B cell (primary cell): ENCODE measurements at regions not wholly inside any gene's neighbourhood (a gene's known extent, or its start where the extent isn't known, plus 50 kb on each side); places are given as distances from the start of the nearest gene placed in this dataset.
A peak's percentile ranks its signal among the peaks of the same experiment; 100 is the strongest.
"Not testable (repeated sequence)": the region's sequence is repeated elsewhere in the genome, so short reads cannot be mapped to it uniquely, and the experiment has no call there.

Experiments used
- ATAC-seq: fragments of 200-7000 bp; cut with Tn5 transposase; one replicate; pipeline ENCODE4 v1.10.0; 2021; ENCODE audit warnings: low read depth, mild to moderate bottlenecking, moderate number of reproducible peaks, moderate library complexity
- CTCF ChIA-PET: fragments of 350-600 bp; sonication (Branson Sonifier 250); formaldehyde crosslinking; loops from one replicate; lab custom pipeline; 2021; ENCODE audit warnings: antibody characterized with exemption, inconsistent platforms; lab: Charles Lee
- POLR2A ChIA-PET: fragments of 350-600 bp; sonication (Branson Sonifier 250); formaldehyde crosslinking; loops from one replicate; lab custom pipeline; 2021; ENCODE audit warnings: antibody characterized with exemption; lab: Charles Lee
- DNase-seq: peaks from one replicate; pipeline ENCODE4 v3.0.0; 2013
- H2AFZ ChIP-seq: 2 replicates; pipeline ENCODE4 v1.6.1; 2012; ENCODE audit warnings: mild to moderate bottlenecking, low read depth, low read length; ENCODE audit not compliant: insufficient read depth, poor library complexity, severe bottlenecking
- H3K27ac ChIP-seq, 2 donors: 1 replicate in 1 of 2; 2 replicates in 1 of 2; pipeline ENCODE4 v1.5.1; 2012 to 2013; ENCODE audit warnings: low read length in 2 of 2, mild to moderate bottlenecking in 2 of 2, moderate library complexity in 1 of 2
- H3K27me3 ChIP-seq, 4 experiments: fragments of 200-600 bp in 1 of 4; sonication (generic) in 1 of 4; replicated peaks in 1 of 4; 1 replicate in 2 of 4; 2 replicates in 2 of 4; pipeline versions ENCODE4 v1.6.1 to v1.7.0; 2013 to 2016; ENCODE audit warnings: low read length in 3 of 4, mild to moderate bottlenecking in 2 of 4, mixed read lengths in 1 of 4, moderate library complexity in 1 of 4; ENCODE audit not compliant: insufficient read depth in 4 of 4, control insufficient read depth in 3 of 4; ENCODE audit errors: control extremely low read depth in 1 of 4
- H3K36me3 ChIP-seq, 2 experiments: replicated peaks in 1 of 2; 1 replicate in 1 of 2; 2 replicates in 1 of 2; pipeline versions ENCODE4 v1.6.1 to v1.7.1; 2013; ENCODE audit warnings: low read length in 1 of 2; ENCODE audit not compliant: insufficient read depth in 2 of 2, control insufficient read depth in 1 of 2; ENCODE audit errors: control extremely low read depth in 1 of 2, extremely low read depth in 1 of 2
- H3K4me1 ChIP-seq, 2 donors: fragments of 200-600 bp in 1 of 2; sonication (generic) in 1 of 2; 1 replicate in 1 of 2; 2 replicates in 1 of 2; pipeline versions ENCODE4 v1.5.1 to v1.6.1; 2013 to 2017; ENCODE audit warnings: low read length in 2 of 2; ENCODE audit not compliant: control insufficient read depth in 2 of 2, insufficient read depth in 2 of 2
- H3K4me2 ChIP-seq: replicated peaks from 2 replicates; pipeline ENCODE3; 2012; ENCODE audit warnings: mild to moderate bottlenecking, low read depth, low read length; ENCODE audit not compliant: poor library complexity, severe bottlenecking
- H3K4me3 ChIP-seq, 5 experiments: fragments of 200-600 bp in 1 of 5; sonication (generic) in 1 of 5; 1 replicate in 3 of 5; 2 replicates in 2 of 5; pipeline versions ENCODE4 v1.5.1 to v1.7.0; 2011 to 2016; ENCODE audit warnings: low read length in 4 of 5, mild to moderate bottlenecking in 4 of 5, low read depth in 2 of 5, control low read depth in 1 of 5, moderate library complexity in 1 of 5; ENCODE audit not compliant: insufficient read depth in 1 of 5; ENCODE audit errors: control extremely low read depth in 1 of 5, extremely low read depth in 1 of 5
- H3K79me2 ChIP-seq: fragments of 200-600 bp; sonication (generic); one replicate; pipeline ENCODE4 v1.6.0; 2016; ENCODE audit warnings: low read length; ENCODE audit not compliant: control insufficient read depth, insufficient read depth
- H3K9ac ChIP-seq: fragments of 200-600 bp; sonication (generic); 2 replicates; pipeline ENCODE4 v1.6.1; 2017; ENCODE audit warnings: mild to moderate bottlenecking, low read length, moderate library complexity
- H3K9me3 ChIP-seq, 3 donors: one replicate each; pipeline versions ENCODE4 v1.6.1 to v1.7.1; 2013; ENCODE audit warnings: low read length in 2 of 3; ENCODE audit not compliant: control insufficient read depth in 2 of 3, insufficient read depth in 1 of 3; ENCODE audit errors: control extremely low read depth in 1 of 3
- H4K20me1 ChIP-seq: 2 replicates; pipeline ENCODE4 v1.6.0; 2012; ENCODE audit warnings: mild to moderate bottlenecking, low read length; ENCODE audit not compliant: insufficient read depth, control insufficient read depth, poor library complexity, severe bottlenecking
- H3K27ac Mint-ChIP-seq: one replicate; pipeline ENCODE4 v1.8.0; 2021; ENCODE audit warnings: mixed read lengths
- H3K27me3 Mint-ChIP-seq: one replicate; pipeline ENCODE4 v1.8.0; 2021; ENCODE audit warnings: mixed read lengths
- H3K4me1 Mint-ChIP-seq: one replicate; pipeline ENCODE4 v1.8.0; 2021; ENCODE audit warnings: mixed read lengths
- H3K4me3 Mint-ChIP-seq: one replicate; pipeline ENCODE4 v1.8.0; 2021; ENCODE audit warnings: mixed read lengths
- H3K9me3 Mint-ChIP-seq: one replicate; pipeline ENCODE4 v1.8.0; 2022; ENCODE audit warnings: mixed read lengths; ENCODE audit not compliant: insufficient read depth
- WGBS: methylation state at CpG from one replicate; pipeline ENCODE4 v1.1.5; 2013; ENCODE audit warnings: missing lambda C conversion rate; ENCODE audit not compliant: insufficient coverage; 5-methylcytosine and 5-hydroxymethylcytosine counted together
- intact Hi-C: fragments of 100-400 bp; cut with micrococcal nuclease; formaldehyde crosslinking; loops from one replicate; pipeline ENCODE4 v1.10.0; 2022

GRCh38 chr1:187073035-187073560 lies 244.3 kb downstream of the PLA2G4A start:
- CTCF ChIA-PET, H3K36me3 ChIP-seq, H3K4me1 ChIP-seq, H3K27me3 Mint-ChIP-seq, H3K27ac ChIP-seq, H4K20me1 ChIP-seq, H3K4me2 ChIP-seq, H3K79me2 ChIP-seq, H3K9me3 ChIP-seq, H3K4me1 Mint-ChIP-seq, ATAC-seq, H3K27me3 ChIP-seq, POLR2A ChIA-PET, H3K9me3 Mint-ChIP-seq, intact Hi-C loops: not testable (repeated sequence)
- Mint-ChIP-seq H3K27ac (peak overlapping the region; percentile 54), H3K4me3 (peak overlapping the region; percentile 92)
- peak; percentile 7 for DNase-seq
- Histone ChIP-seq H3K4me3 (peak overlapping the region in 3 of 5 experiments; percentile 28 to 53 (median 53)), H3K9ac (peak overlapping the region; percentile 42), H2AFZ (peak overlapping the region; percentile 71)
- 61% methylated on average over 9 of the region's 13 CpGs for WGBS

- peak overlapping the region; percentile 71 for H2AFZ ChIP-seq
- intact Hi-C loops, H3K4me2 ChIP-seq: not testable (repeated sequence)
Measured at GRCh38 chr1:187073634-187074245, 245.0 kb downstream of the PLA2G4A start.

More at GRCh38 chr1:187073634-187074245, 245.0 kb downstream of the PLA2G4A start:
- 97% methylated on average over 35 of the region's 35 CpGs for WGBS
- H3K4me3 ChIP-seq, DNase-seq, H4K20me1 ChIP-seq, H3K4me1 ChIP-seq, H3K79me2 ChIP-seq, H3K27ac Mint-ChIP-seq, H3K9me3 ChIP-seq, H3K9ac ChIP-seq, H3K27me3 ChIP-seq, ATAC-seq, H3K27ac ChIP-seq, CTCF ChIA-PET, H3K4me1 Mint-ChIP-seq, H3K9me3 Mint-ChIP-seq, H3K27me3 Mint-ChIP-seq, H3K4me3 Mint-ChIP-seq, POLR2A ChIA-PET, H3K36me3 ChIP-seq: not testable (repeated sequence)
